Fibroblast of lung (primary cell): ENCODE measurements at regions not wholly inside any gene's neighbourhood (a gene's known extent, or its start where the extent isn't known, plus 50 kb on each side); places are given as distances from the start of the nearest gene placed in this dataset.

Experiments
- CTCF ChIP-seq, 2 donors: IDR thresholded peaks in 1 of 2; conservative IDR thresholded peaks in 1 of 2; 1 replicate in 1 of 2; 2 replicates in 1 of 2; pipeline ENCODE4 v1.5.1; 2011 to 2012; ENCODE audit warnings: low read length in 2 of 2, control low read depth in 1 of 2, inconsistent platforms in 1 of 2, low read depth in 1 of 2, mild to moderate bottlenecking in 1 of 2
- EZH2 ChIP-seq: IDR thresholded peaks from 2 replicates; pipeline ENCODE4 v1.5.1; 2012; ENCODE audit warnings: low read length, control low read depth, mild to moderate bottlenecking; ENCODE audit errors: missing control alignments

DNA sequence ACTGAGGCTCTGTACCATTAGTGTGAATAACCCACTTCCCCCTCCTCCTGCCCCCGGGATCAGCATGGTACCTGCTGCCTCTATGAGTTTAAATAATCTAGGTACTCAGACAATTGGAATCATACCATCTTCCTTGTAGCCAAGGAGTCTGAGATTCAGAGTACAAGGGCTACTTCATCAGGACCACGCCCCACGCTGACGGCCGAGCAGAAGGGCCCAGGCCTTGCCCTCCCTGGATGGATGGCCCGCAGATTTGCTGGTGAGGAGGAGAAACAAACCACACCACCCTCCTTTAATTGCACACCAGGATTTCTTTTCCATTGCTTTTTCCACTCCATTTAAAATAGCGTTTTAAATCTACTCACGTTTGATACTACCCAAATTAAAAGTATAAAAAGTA, 649.9 kb upstream of the ADARB2 start:
- TF ChIP-seq EZH2 (no peak), CTCF (conservative IDR thresholded peaks at IDR 0.05 in 1 of 2, IDR thresholded peaks at IDR 0.05 in 1 of 2; ENCODE audit: low read depth in 1 of 2, low read length in 2 of 2) (no peak)
